GM12878 (cell line): ENCODE measurements at regions not wholly inside any gene's neighbourhood (a gene's known extent, or its start where the extent isn't known, plus 50 kb on each side); places are given as distances from the start of the nearest gene placed in this dataset.

Experiments used
- ATF2 ChIP-seq: IDR thresholded peaks from 2 replicates; pipeline ENCODE4 v1.6.1; 2012; ENCODE audit warnings: low read length, inconsistent platforms
- EZH2 ChIP-seq: IDR thresholded peaks from 2 replicates; pipeline ENCODE4 v1.6.1; 2012; ENCODE audit warnings: low read depth, mild to moderate bottlenecking, control low read depth, inconsistent platforms, low read length, borderline replicate concordance; ENCODE audit not compliant: control insufficient read depth
- HCFC1 ChIP-seq: fragments of 150-350 bp; IDR thresholded peaks from 2 replicates; pipeline ENCODE4 v1.6.1; 2014; ENCODE audit warnings: low read length
- MYC ChIP-seq: IDR thresholded peaks from 2 replicates; pipeline ENCODE4 v1.6.1; 2011; ENCODE audit warnings: mild to moderate bottlenecking, low read length, moderate library complexity, inconsistent platforms; ENCODE audit not compliant: insufficient read depth, insufficient replicate concordance, insufficient read length, severe bottlenecking
- SP1 ChIP-seq: IDR thresholded peaks from one replicate; pipeline ENCODE4 v1.6.1; 2011; ENCODE audit warnings: low read depth, low read length
- SREBF1 ChIP-seq: IDR thresholded peaks from 2 replicates; pipeline ENCODE4 v1.6.1; 2012; ENCODE audit warnings: mild to moderate bottlenecking, low read length
- TAF1 ChIP-seq: IDR thresholded peaks from 2 replicates; pipeline ENCODE4 v1.6.1; 2011; ENCODE audit warnings: mild to moderate bottlenecking, low read depth, low read length, borderline replicate concordance
- YY1 ChIP-seq: IDR thresholded peaks from 2 replicates; pipeline ENCODE4 v1.6.1; 2011; ENCODE audit warnings: low read depth, mild to moderate bottlenecking, low read length
- ZBTB11 ChIP-seq: fragments of 450-650 bp; formaldehyde crosslinking; IDR thresholded peaks from 2 replicates; pipeline ENCODE4 v1.5.0; 2022; ENCODE audit warnings: mild to moderate bottlenecking, missing genetic modification characterization
- ZBTB4 ChIP-seq: fragments of 450-650 bp; formaldehyde crosslinking; IDR thresholded peaks from 2 replicates; pipeline ENCODE4 v1.4.0; 2022; ENCODE audit warnings: mild to moderate bottlenecking, moderate library complexity
- TF ChIP-seq, protein P1 (sequence below): fragments of 450-650 bp; IDR thresholded peaks from 2 replicates; pipeline ENCODE4 v1.6.1; 2017; ENCODE audit warnings: low read depth, mild to moderate bottlenecking, moderate library complexity
- TF ChIP-seq, protein P2 (sequence below): fragments of 450-650 bp; IDR thresholded peaks from 2 replicates; pipeline ENCODE4 v1.6.1; 2014; ENCODE audit warnings: mild to moderate bottlenecking
- TF ChIP-seq, protein P3 (sequence below): fragments of 450-650 bp; IDR thresholded peaks from 2 replicates; pipeline ENCODE4 v1.6.1; 2017; ENCODE audit warnings: mild to moderate bottlenecking

DNA sequence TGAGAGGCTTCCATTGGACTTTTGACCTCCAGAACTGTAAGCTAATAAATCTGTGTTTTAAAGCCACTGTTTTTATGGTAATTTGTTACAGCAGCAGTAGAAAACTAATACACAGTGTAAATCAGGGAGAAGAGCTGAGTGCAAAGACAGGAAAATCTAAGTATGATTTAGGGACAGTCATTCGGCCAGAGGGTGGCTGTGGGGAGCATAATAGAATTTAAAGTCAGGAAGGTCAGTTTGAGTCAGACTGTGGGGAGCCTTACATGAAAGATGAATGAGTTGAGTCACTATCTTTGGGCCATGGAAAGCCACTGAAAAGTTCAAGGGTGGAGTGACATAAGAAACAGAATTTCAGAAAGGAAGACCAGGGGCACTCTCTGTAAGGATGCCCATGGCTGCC, 52.4 kb upstream of the SSX2IP start (continued):
- TF ChIP-seq, protein P1, sequence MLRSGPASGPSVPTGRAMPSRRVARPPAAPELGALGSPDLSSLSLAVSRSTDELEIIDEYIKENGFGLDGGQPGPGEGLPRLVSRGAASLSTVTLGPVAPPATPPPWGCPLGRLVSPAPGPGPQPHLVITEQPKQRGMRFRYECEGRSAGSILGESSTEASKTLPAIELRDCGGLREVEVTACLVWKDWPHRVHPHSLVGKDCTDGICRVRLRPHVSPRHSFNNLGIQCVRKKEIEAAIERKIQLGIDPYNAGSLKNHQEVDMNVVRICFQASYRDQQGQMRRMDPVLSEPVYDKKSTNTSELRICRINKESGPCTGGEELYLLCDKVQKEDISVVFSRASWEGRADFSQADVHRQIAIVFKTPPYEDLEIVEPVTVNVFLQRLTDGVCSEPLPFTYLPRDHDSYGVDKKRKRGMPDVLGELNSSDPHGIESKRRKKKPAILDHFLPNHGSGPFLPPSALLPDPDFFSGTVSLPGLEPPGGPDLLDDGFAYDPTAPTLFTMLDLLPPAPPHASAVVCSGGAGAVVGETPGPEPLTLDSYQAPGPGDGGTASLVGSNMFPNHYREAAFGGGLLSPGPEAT, result no peak
- TF ChIP-seq SREBF1 (no peak), YY1 (no peak), ATF2 (peak; percentile 25; the same call in 1 of the 2 replicates), EZH2 (no peak), TAF1 (no peak), SP1 (no peak), ZBTB11 (CRISPR knock-in tag) (no peak), HCFC1 (no peak), ZBTB4 (CRISPR knock-in tag) (no peak), MYC (no peak)
- TF ChIP-seq, protein P2, sequence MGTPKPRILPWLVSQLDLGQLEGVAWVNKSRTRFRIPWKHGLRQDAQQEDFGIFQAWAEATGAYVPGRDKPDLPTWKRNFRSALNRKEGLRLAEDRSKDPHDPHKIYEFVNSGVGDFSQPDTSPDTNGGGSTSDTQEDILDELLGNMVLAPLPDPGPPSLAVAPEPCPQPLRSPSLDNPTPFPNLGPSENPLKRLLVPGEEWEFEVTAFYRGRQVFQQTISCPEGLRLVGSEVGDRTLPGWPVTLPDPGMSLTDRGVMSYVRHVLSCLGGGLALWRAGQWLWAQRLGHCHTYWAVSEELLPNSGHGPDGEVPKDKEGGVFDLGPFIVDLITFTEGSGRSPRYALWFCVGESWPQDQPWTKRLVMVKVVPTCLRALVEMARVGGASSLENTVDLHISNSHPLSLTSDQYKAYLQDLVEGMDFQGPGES, result no peak
- TF ChIP-seq, protein P3, sequence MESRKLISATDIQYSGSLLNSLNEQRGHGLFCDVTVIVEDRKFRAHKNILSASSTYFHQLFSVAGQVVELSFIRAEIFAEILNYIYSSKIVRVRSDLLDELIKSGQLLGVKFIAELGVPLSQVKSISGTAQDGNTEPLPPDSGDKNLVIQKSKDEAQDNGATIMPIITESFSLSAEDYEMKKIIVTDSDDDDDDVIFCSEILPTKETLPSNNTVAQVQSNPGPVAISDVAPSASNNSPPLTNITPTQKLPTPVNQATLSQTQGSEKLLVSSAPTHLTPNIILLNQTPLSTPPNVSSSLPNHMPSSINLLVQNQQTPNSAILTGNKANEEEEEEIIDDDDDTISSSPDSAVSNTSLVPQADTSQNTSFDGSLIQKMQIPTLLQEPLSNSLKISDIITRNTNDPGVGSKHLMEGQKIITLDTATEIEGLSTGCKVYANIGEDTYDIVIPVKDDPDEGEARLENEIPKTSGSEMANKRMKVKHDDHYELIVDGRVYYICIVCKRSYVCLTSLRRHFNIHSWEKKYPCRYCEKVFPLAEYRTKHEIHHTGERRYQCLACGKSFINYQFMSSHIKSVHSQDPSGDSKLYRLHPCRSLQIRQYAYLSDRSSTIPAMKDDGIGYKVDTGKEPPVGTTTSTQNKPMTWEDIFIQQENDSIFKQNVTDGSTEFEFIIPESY, result no peak
- TF ChIP-seq, all 136 proteins: peak for 4
